GM23248 (cell line): ENCODE measurements at regions not wholly inside any gene's neighbourhood (a gene's known extent, or its start where the extent isn't known, plus 50 kb on each side); places are given as distances from the start of the nearest gene placed in this dataset.

Experiments
- DNase-seq: peaks from one replicate; pipeline ENCODE4 v3.0.0-alpha.2; 2015
- H2AFZ ChIP-seq: fragments of 200-600 bp; sonication (generic); 2 replicates; pipeline ENCODE4 v1.6.1; 2016; ENCODE audit warnings: antibody characterized with exemption
- H3F3A ChIP-seq: fragments of 200-600 bp; sonication (generic); 2 replicates; pipeline ENCODE4 v1.6.1; 2016; ENCODE audit warnings: mild to moderate bottlenecking, antibody characterized with exemption, mixed run types; ENCODE audit not compliant: insufficient read depth
- H3K27ac ChIP-seq: fragments of 200-600 bp; sonication (generic); 2 replicates; pipeline ENCODE4 v1.5.1; 2016; ENCODE audit warnings: mild to moderate bottlenecking
- H3K27me3 ChIP-seq: fragments of 200-600 bp; sonication (generic); replicated peaks from 2 replicates; pipeline ENCODE4 v1.6.1; 2016; ENCODE audit warnings: mild to moderate bottlenecking; ENCODE audit not compliant: insufficient read depth
- H3K36me3 ChIP-seq: fragments of 200-600 bp; sonication (generic); 2 replicates; pipeline ENCODE4 v1.6.1; 2016; ENCODE audit warnings: low read depth, mild to moderate bottlenecking
- H3K4me1 ChIP-seq: fragments of 200-600 bp; sonication (generic); 2 replicates; pipeline ENCODE4 v1.6.1; 2016; ENCODE audit warnings: mild to moderate bottlenecking; ENCODE audit not compliant: insufficient read depth
- H3K4me2 ChIP-seq: fragments of 200-600 bp; sonication (generic); one replicate; pipeline ENCODE4 v1.6.1; 2016; ENCODE audit warnings: mild to moderate bottlenecking; ENCODE audit not compliant: unreplicated experiment
- H3K4me3 ChIP-seq: fragments of 200-600 bp; sonication (generic); 2 replicates; pipeline ENCODE4 v1.5.1; 2016; ENCODE audit warnings: mild to moderate bottlenecking
- H3K79me2 ChIP-seq: fragments of 200-600 bp; sonication (generic); 2 replicates; pipeline ENCODE4 v1.6.1; 2016; ENCODE audit warnings: mild to moderate bottlenecking; ENCODE audit not compliant: insufficient read depth
- H3K9ac ChIP-seq: fragments of 200-600 bp; sonication (generic); 2 replicates; pipeline ENCODE4 v1.6.1; 2016; ENCODE audit warnings: mild to moderate bottlenecking
- H3K9me2 ChIP-seq: fragments of 200-600 bp; sonication (generic); 2 replicates; pipeline ENCODE4 v1.6.1; 2016; ENCODE audit warnings: mixed run types, mild to moderate bottlenecking, moderate library complexity; ENCODE audit not compliant: insufficient read depth
- H3K9me3 ChIP-seq: fragments of 200-600 bp; sonication (generic); one replicate; pipeline ENCODE4 v1.6.1; 2017; ENCODE audit warnings: low read depth
- H4K20me1 ChIP-seq: fragments of 200-600 bp; sonication (generic); 2 replicates; pipeline ENCODE4 v1.6.0; 2016; ENCODE audit not compliant: insufficient read depth
- EZH2 ChIP-seq: fragments of 200-600 bp; sonication (generic); IDR thresholded peaks from 2 replicates; pipeline ENCODE4 v1.6.1; 2018; ENCODE audit warnings: antibody characterized with exemption, mild to moderate bottlenecking; ENCODE audit not compliant: insufficient read depth, poor library complexity, severe bottlenecking
- EZH2phosphoT487 ChIP-seq: fragments of 200-600 bp; sonication (generic); IDR thresholded peaks from 2 replicates; pipeline ENCODE4 v1.6.1; 2018; ENCODE audit warnings: antibody characterized with exemption, moderate library complexity, mild to moderate bottlenecking, low read depth; ENCODE audit not compliant: insufficient read depth
- WGBS, 2 experiments: methylation state at CpG; one replicate each; pipeline ENCODE4 v1.1.6; 2015 to 2017; ENCODE audit warnings: low lambda C conversion rate in 2 of 2, low coverage in 1 of 2; ENCODE audit errors: missing lambda C conversion rate in 2 of 2; 5-methylcytosine and 5-hydroxymethylcytosine counted together
- in situ Hi-C: fragments of 300-500 bp; cut with MboI; formaldehyde crosslinking; loops from 2 replicates; pipeline ENCODE4 v1.15.0; 2020

DNA sequence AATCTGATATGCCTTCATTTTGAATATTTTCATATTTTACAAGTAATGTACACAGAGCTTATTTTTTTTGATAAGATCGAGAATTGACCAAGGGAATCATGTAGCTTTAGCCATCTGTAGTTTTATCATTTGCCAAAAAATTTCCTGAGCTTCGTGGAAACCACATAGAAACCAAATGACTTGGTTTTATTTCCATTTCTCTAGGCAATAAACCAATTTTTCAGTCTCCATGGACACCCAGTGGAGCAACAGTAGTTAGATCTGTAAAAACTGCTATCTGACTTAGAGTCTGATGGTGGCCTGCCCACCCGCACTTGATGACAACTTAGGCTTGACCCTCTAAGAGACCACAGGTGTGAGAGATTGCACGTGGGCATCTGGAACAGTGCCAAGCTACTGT is 127.8 kb upstream of the CDK6 start:
- no peak overlapping the region for H3K4me3 ChIP-seq
- WGBS, 2 experiments, result 42 to 43% methylated on average over 4 of the region's 4 CpGs
- H2AFZ ChIP-seq, result no peak overlapping the region
- H4K20me1 ChIP-seq, result no peaks in the 10 kb centered on the region
- no peaks in the 10 kb centered on the region for H3K4me1 ChIP-seq
- TF ChIP-seq EZH2 (no peak), EZH2phosphoT487 (no peak)
- H3F3A ChIP-seq, result no peaks in the 10 kb centered on the region
- H3K36me3 ChIP-seq, result no peaks in the 10 kb centered on the region
- in situ Hi-C loops, result no loop called here
- H3K9me2 ChIP-seq, result no peaks in the 10 kb centered on the region; the same call in 1 of the 2 replicates
- H3K79me2 ChIP-seq, result no peaks in the 10 kb centered on the region
- H3K4me2 ChIP-seq, result no peak overlapping the region
- no peaks in the 10 kb centered on the region for H3K9me3 ChIP-seq
- DNase-seq, result no peak
- no peak overlapping the region for H3K27ac ChIP-seq
- H3K27me3 ChIP-seq, result no peaks in the 10 kb centered on the region
- H3K9ac ChIP-seq, result no peak overlapping the region

DNA sequence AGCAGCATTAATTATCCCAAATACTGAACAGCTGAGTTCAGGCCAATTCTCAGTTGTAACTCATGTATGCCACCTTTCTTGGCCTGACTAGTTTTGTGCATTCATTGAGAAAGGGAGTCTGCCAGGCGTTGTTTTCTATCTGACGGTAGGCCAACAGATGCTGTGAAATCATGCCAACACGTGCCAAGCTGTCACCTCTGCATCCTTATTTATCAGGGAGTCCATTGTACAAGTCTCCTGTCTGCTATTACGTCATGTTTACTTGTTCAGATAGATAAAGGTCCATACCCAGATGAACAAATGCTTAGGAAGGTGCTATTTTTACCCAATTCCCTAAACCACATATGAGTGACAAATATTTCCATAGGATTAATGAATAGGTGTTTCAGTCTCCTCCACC is 127.2 kb upstream of the CDK6 start:
- no peaks in the 10 kb centered on the region for H3F3A ChIP-seq
- no peaks in the 10 kb centered on the region for H3K4me1 ChIP-seq
- H3K79me2 ChIP-seq, result no peaks in the 10 kb centered on the region
- in situ Hi-C loops, result no loop called here
- H3K36me3 ChIP-seq, result no peaks in the 10 kb centered on the region
- H3K9me3 ChIP-seq, result no peaks in the 10 kb centered on the region
- no peak overlapping the region for H3K27ac ChIP-seq
- WGBS, 2 experiments, result 57 to 59% methylated on average over 4 of the region's 4 CpGs
- no peaks in the 10 kb centered on the region for H3K27me3 ChIP-seq
- DNase-seq, result no peak
- no peak overlapping the region for H3K9ac ChIP-seq
- H2AFZ ChIP-seq, result no peak overlapping the region
- TF ChIP-seq EZH2phosphoT487 (no peak), EZH2 (no peak)
- H3K4me3 ChIP-seq, result no peak overlapping the region
- H3K9me2 ChIP-seq, result no peaks in the 10 kb centered on the region; the same call in 1 of the 2 replicates
- no peak overlapping the region for H3K4me2 ChIP-seq
- no peaks in the 10 kb centered on the region for H4K20me1 ChIP-seq

DNA sequence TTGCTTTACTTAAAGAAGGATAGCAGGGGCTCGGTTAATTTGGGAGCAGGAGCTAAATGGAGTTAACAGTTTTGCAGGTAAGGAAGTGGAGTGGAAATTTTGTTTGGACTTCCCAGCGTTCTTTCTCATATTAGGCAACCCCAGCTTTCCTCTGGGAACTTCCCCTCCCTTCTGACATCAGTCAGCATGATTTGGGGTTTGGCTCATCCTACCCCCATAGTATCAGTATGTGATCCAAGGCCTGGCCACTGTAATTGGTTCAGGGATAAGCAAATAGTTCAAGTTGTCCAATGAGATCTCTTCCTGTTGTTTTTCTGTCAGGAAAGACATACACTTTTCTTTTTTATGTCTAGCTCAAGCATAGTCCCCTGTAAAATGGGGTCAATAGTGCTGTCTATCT is 125.6 kb upstream of the CDK6 start:
- Histone ChIP-seq H3K27ac (no peak overlapping the region), H3K79me2 (no peaks in the 10 kb centered on the region), H3K9ac (no peak overlapping the region), H3K36me3 (no peaks in the 10 kb centered on the region), H3K4me2 (no peak overlapping the region), H3K4me1 (no peaks in the 10 kb centered on the region), H3K27me3 (no peaks in the 10 kb centered on the region), H3K9me2 (no peaks in the 10 kb centered on the region), H3K4me3 (no peak overlapping the region), H3F3A (no peaks in the 10 kb centered on the region), H2AFZ (no peak overlapping the region), H4K20me1 (no peaks in the 10 kb centered on the region), H3K9me3 (no peaks in the 10 kb centered on the region)
- DNase-seq, result no peak
- TF ChIP-seq EZH2, result no peak
- no peak for TF ChIP-seq EZH2phosphoT487
- in situ Hi-C loops, result no loop called here
- 66 to 72% methylated on average over 2 of the region's 2 CpGs for WGBS, 2 experiments

- Histone ChIP-seq H3K4me2 (no peak overlapping the region), H3K9me3 (no peaks in the 10 kb centered on the region), H3F3A (no peaks in the 10 kb centered on the region), H3K9me2 (no peaks in the 10 kb centered on the region), H3K9ac (no peak overlapping the region), H3K27ac (no peak overlapping the region), H3K79me2 (no peaks in the 10 kb centered on the region), H4K20me1 (no peaks in the 10 kb centered on the region), H3K4me3 (no peak overlapping the region), H3K4me1 (no peaks in the 10 kb centered on the region), H2AFZ (no peak overlapping the region), H3K27me3 (no peaks in the 10 kb centered on the region), H3K36me3 (no peaks in the 10 kb centered on the region)
- 41 to 48% methylated on average over 2 of the region's 2 CpGs for WGBS, 2 experiments
- in situ Hi-C loops, result no loop called here
- DNase-seq, result no peak
- TF ChIP-seq EZH2phosphoT487 (no peak), EZH2 (no peak)
These were observed 120.2 kb upstream of the CDK6 start for GRCh38 chr7:92956575-92956974.

GRCh38 chr7:92955081-92955480 is 118.7 kb upstream of the CDK6 start:
- Histone ChIP-seq H3K36me3 (no peaks in the 10 kb centered on the region), H3K4me1 (no peaks in the 10 kb centered on the region), H3K4me2 (no peak overlapping the region), H3F3A (no peaks in the 10 kb centered on the region), H2AFZ (no peak overlapping the region), H3K4me3 (no peak overlapping the region), H3K9ac (no peak overlapping the region), H3K79me2 (no peaks in the 10 kb centered on the region), H3K27me3 (no peaks in the 10 kb centered on the region), H4K20me1 (no peaks in the 10 kb centered on the region), H3K9me3 (no peaks in the 10 kb centered on the region), H3K27ac (no peak overlapping the region), H3K9me2 (no peaks in the 10 kb centered on the region)
- no peak for DNase-seq
- WGBS, 2 experiments, result 48 to 51% methylated on average over 6 of the region's 6 CpGs
- in situ Hi-C loops, result no loop called here
- TF ChIP-seq EZH2 (no peak), EZH2phosphoT487 (no peak)
